Lower leg skin (tissue), 4 donors: ENCODE measurements at regions not wholly inside any gene's neighbourhood (a gene's known extent, or its start where the extent isn't known, plus 50 kb on each side); places are given as distances from the start of the nearest gene placed in this dataset.
"Not testable (repeated sequence)": the region's sequence is repeated elsewhere in the genome, so short reads cannot be mapped to it uniquely, and the experiment has no call there.

ENCODE experiments used
- DNase-seq, 2 donors: peaks; one replicate each; pipeline ENCODE4 v3.0.0-alpha.2; 2019; ENCODE audit warnings: low spot score in 2 of 2
- H3K4me3 ChIP-seq: fragments of 200-600 bp; sonication (generic); 2 replicates; pipeline ENCODE4 v1.5.1; 2017; ENCODE audit warnings: mild to moderate bottlenecking, low read depth; ENCODE audit not compliant: poor library complexity, severe bottlenecking
- CTCF ChIP-seq, 3 donors: fragments of 450-650 bp; IDR thresholded peaks; one replicate each; pipeline ENCODE4 v1.5.1; 2016; ENCODE audit warnings: antibody characterized with exemption in 3 of 3, mild to moderate bottlenecking in 3 of 3, moderate library complexity in 2 of 3
- POLR2A ChIP-seq, 2 donors: fragments of 450-650 bp; IDR thresholded peaks; one replicate each; pipeline ENCODE4 v1.6.1; 2016 to 2017; ENCODE audit warnings: antibody characterized with exemption in 2 of 2, mild to moderate bottlenecking in 1 of 2, moderate library complexity in 1 of 2
- WGBS, 2 donors: methylation state at CpG; one replicate each; pipeline ENCODE4 v1.1.5; 2018; 5-methylcytosine and 5-hydroxymethylcytosine counted together
- intact Hi-C: fragments of 100-400 bp; cut with DNase I; formaldehyde crosslinking; loops from one replicate; pipeline ENCODE4 v1.15.0; 2023; ENCODE audit warnings: low total_unique reads

- intact Hi-C loops, result no loop called here
- 71 to 75% methylated on average over 5 of the region's 5 CpGs for WGBS, 2 donors
Measured at GRCh38 chr16:17557949-17558348, 87.2 kb upstream of the XYLT1 start.

GRCh38 chr16:17557480-17557879, 86.7 kb upstream of the XYLT1 start:
- no peak for TF ChIP-seq CTCF (IDR thresholded peaks at IDR 0.05)
- no peak for TF ChIP-seq POLR2A (IDR thresholded peaks at IDR 0.05)
- intact Hi-C loops, result no loop called here
- 92 to 94% methylated on average over 10 of the region's 10 CpGs for WGBS, 2 donors
- no peak overlapping the region for H3K4me3 ChIP-seq
- peak in 1 of 2 donors; percentile 29 for DNase-seq

More at GRCh38 chr16:17557949-17558348, 87.2 kb upstream of the XYLT1 start:
- TF ChIP-seq POLR2A (IDR thresholded peaks at IDR 0.05), result no peak
- TF ChIP-seq CTCF (IDR thresholded peaks at IDR 0.05), result no peak
- no peak for DNase-seq
- H3K4me3 ChIP-seq, result no peak overlapping the region

- DNase-seq, result peak in 1 of 2 donors; percentile 72
- no peak for TF ChIP-seq POLR2A (IDR thresholded peaks at IDR 0.05)
- TF ChIP-seq CTCF (IDR thresholded peaks at IDR 0.05), result no peak
- H3K4me3 ChIP-seq, result no peak overlapping the region
- intact Hi-C loops, result no loop called here
- WGBS, 2 donors, result 17 to 27% methylated on average over 7 of the region's 7 CpGs
Measured at GRCh38 chr16:17556276-17557052, 85.7 kb upstream of the XYLT1 start.

DNA sequence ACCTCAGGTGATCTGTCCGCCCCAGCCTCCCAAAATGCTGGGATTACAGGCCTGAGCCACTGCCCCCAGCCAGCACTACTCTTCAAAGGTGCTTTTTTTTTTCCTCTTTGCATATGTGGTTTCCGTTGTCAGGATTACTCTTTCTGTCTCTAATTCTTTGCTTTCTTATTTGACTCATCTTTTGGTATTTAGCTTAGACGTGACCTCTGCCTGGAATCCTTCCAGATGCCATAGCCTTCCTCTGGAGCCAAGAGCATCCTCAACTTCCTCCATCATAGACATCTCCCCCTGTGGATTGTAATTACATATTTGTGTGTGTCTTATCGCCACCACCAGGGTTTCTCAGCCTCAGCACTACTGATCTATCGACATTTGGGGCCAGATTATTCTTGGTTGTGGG, 84.4 kb upstream of the XYLT1 start:
- peak in 1 of 2 donors; percentile 36 for DNase-seq
- H3K4me3 ChIP-seq, result no peak overlapping the region
- TF ChIP-seq POLR2A (IDR thresholded peaks at IDR 0.05) (no peak), CTCF (IDR thresholded peaks at IDR 0.05) (no peak)
- WGBS, 2 donors, result 65 to 66% methylated on average over 5 of the region's 5 CpGs
- intact Hi-C loops, result no loop called here

DNA sequence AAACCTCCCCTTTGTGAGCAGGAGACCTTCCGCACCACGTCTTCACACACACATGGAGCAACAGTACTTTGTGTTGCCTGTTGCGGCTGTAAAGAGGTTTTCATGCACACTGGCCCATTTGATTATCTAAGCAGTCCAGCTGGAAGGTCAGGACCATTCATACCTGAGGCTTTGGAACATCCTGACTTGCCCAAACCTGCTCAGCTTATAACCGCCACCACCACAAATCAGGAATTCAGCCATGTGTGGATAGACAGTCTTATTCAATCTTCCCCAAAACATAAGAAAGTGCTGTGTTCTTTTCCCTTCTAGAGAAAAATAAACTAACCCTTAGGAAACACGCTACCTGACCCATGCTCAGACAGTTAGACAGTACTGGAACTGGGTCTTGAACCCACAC, 81.6 kb upstream of the XYLT1 start:
- intact Hi-C loops, result no loop called here
- no peak for TF ChIP-seq POLR2A (IDR thresholded peaks at IDR 0.05)
- TF ChIP-seq CTCF (IDR thresholded peaks at IDR 0.05), result no peak
- 68 to 75% methylated on average over 5 of the region's 5 CpGs for WGBS, 2 donors

GRCh38 chr16:17551682-17552081, 80.9 kb upstream of the XYLT1 start:
- intact Hi-C loops, DNase-seq, H3K4me3 ChIP-seq: not testable (repeated sequence)
- 85 to 94% methylated on average over 6 of the region's 6 CpGs for WGBS, 2 donors

More for the DNA sequence above, 81.6 kb upstream of the XYLT1 start:
- peak in 1 of 2 donors; percentile 12 for DNase-seq
- no peak overlapping the region for H3K4me3 ChIP-seq
